Adipocyte (in vitro differentiated cells): ENCODE measurements at regions not wholly inside any gene's neighbourhood (a gene's known extent, or its start where the extent isn't known, plus 50 kb on each side); places are given as distances from the start of the nearest gene placed in this dataset.
A peak's percentile ranks its signal among the peaks of the same experiment; 100 is the strongest.

ENCODE experiments used
- DNase-seq: peaks from one replicate; pipeline ENCODE4 v3.0.0-alpha.2; 2015; ENCODE audit warnings: low read depth
- H3K27me3 ChIP-seq: replicated peaks from 2 replicates; pipeline ENCODE4 v1.7.0; 2013; ENCODE audit warnings: mild to moderate bottlenecking, low read length, moderate library complexity; ENCODE audit not compliant: control insufficient read depth, insufficient read depth
- H3K36me3 ChIP-seq: 2 replicates; pipeline ENCODE4 v1.7.0; 2013; ENCODE audit warnings: low read length, mild to moderate bottlenecking, moderate library complexity; ENCODE audit not compliant: control insufficient read depth, insufficient read depth, severe bottlenecking
- H3K4me1 ChIP-seq: 2 replicates; pipeline ENCODE4 v1.7.0; 2013; ENCODE audit warnings: mild to moderate bottlenecking, low read length, moderate library complexity; ENCODE audit not compliant: control insufficient read depth, insufficient read depth
- H3K4me3 ChIP-seq: 2 replicates; pipeline ENCODE4 v1.7.0; 2013; ENCODE audit warnings: mild to moderate bottlenecking, low read length, moderate library complexity
- H3K9ac ChIP-seq: 2 replicates; pipeline ENCODE4 v1.7.0; 2013; ENCODE audit warnings: mild to moderate bottlenecking, low read length, moderate library complexity
- H3K9me3 ChIP-seq: 2 replicates; pipeline ENCODE4 v1.7.0; 2013; ENCODE audit warnings: mild to moderate bottlenecking, low read length, moderate library complexity; ENCODE audit not compliant: control insufficient read depth

DNA sequence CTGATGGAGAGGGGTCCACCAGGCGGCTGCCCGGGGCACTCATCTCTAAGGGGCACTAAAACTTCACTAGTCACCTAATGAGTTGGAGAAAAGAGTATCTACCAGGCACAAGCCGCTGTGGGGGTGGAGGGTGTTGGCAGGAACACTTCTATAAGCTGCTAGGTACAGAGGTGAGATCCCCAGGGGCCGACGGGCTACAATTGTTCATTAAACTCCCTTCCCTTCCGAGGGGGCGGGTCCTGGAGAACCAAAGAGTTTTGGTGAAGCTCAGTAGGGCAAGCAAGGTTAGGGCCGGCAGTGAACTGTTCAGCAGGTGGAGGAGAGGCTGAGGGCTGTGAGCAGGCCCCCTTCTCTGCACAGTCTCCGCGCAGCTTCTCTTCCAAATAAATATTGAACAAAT lies 78.7 kb upstream of the ARAP3 start:
- H3K4me1 ChIP-seq = no peaks in the 10 kb centered on the region
- no peaks in the 10 kb centered on the region for H3K9me3 ChIP-seq
- H3K4me3 ChIP-seq = no peak overlapping the region
- H3K9ac ChIP-seq = no peak overlapping the region
- no peaks in the 10 kb centered on the region for H3K36me3 ChIP-seq
- peaks cover 86% of the 10 kb centered on the region for H3K27me3 ChIP-seq
- DNase-seq = no peak

DNA sequence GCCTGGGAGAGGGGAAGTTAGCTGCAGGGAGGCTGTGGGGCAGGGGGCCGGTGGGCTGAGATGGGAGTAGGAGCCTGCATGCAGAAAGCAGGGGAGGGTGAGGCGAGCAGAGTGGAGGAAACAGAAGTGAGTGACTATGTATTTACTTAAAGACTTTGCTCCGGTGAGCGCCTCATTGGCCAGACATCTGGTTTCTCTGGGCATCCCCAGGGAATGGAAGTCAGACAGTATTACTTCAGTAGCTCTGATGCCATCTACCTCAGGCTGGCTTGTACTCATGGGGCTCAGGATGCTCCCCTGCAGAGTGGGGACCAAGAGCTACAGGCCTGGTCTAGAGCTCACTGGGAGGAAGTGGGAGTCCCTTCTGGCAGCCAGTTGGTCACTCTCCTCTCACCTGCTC lies 78.2 kb upstream of the ARAP3 start:
- no peak for DNase-seq
- no peaks in the 10 kb centered on the region for H3K36me3 ChIP-seq
- no peaks in the 10 kb centered on the region for H3K4me1 ChIP-seq
- peaks cover 86% of the 10 kb centered on the region for H3K27me3 ChIP-seq
- H3K9ac ChIP-seq = no peak overlapping the region
- H3K9me3 ChIP-seq = no peaks in the 10 kb centered on the region
- H3K4me3 ChIP-seq = no peak overlapping the region

DNA sequence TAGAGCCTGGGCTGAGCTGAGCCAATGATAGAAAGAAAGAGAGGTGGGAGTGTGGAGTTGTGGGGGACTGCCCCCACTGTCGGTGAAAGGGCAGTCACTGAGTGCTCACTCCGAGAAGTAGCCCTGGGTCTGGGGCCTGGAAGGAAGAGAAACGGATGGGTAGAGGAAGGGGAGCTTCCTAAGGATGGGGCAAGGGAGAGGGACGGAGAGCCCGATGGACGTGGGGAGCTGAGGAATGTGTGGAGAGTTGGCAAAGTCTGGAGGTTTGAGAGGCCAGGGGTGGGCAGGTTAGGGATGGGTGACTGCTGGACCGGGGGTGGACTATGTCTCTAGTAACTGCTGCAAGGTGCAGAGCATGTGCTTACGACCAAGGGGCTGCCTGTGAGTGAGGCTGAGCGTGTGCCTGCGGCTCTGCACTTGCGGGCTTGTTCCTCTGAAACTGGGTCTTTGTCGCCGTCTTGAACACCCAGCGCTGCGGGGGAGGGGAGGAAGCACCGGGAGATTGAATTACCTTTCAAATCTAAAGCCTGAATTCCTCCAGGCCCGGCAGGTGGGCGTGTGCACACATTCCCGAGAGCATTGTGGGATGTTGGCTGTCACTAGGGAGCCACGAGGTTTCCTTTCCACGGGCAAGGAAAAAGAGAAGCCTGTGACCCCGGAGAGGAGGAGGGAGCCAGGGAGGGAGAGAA lies 76.4 kb upstream of the ARAP3 start:
- no peak for DNase-seq
- H3K36me3 ChIP-seq = no peaks in the 10 kb centered on the region
- H3K9me3 ChIP-seq = no peaks in the 10 kb centered on the region
- no peak overlapping the region for H3K9ac ChIP-seq
- H3K4me1 ChIP-seq = no peaks in the 10 kb centered on the region
- H3K27me3 ChIP-seq = peaks cover 89% of the 10 kb centered on the region
- H3K4me3 ChIP-seq = no peak overlapping the region

- H3K27me3 ChIP-seq = peaks cover 87% of the 10 kb centered on the region
- no peaks in the 10 kb centered on the region for H3K4me1 ChIP-seq
- DNase-seq = peak; percentile 42
- no peaks in the 10 kb centered on the region for H3K36me3 ChIP-seq
- no peak overlapping the region for H3K9ac ChIP-seq
- no peak overlapping the region for H3K4me3 ChIP-seq
- H3K9me3 ChIP-seq = no peaks in the 10 kb centered on the region
Observed at GRCh38 chr5:141757402-141757801, 75.4 kb upstream of the ARAP3 start.

DNA sequence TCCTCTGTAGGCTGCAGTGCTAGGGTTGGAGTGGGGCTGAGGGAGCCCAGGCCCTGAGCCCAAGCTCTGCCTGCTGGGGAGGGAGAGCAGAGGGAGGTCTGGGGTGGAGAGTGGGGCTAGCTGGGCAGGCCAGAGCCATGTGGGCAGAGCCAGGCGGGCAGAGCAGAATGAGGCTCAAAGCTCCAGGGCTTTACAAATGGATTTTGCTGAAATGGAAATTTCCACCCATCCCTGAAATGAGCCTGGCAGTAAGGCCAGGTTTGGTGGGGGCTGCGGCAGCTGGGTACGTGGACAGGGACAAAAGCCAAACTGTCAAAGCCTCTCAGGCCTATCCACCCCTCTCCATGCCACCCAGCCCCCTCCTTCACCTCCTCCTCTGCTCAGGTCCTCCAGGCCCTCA lies 74.2 kb upstream of the ARAP3 start:
- H3K9ac ChIP-seq = no peak overlapping the region
- no peak for DNase-seq

GRCh38 chr5:141753971-141754713 lies 72.1 kb upstream of the ARAP3 start:
- H3K4me1 ChIP-seq = no peaks in the 10 kb centered on the region
- DNase-seq = peak; percentile 66
- no peak overlapping the region for H3K4me3 ChIP-seq
- peaks cover under 1% of the 10 kb centered on the region for H3K9me3 ChIP-seq
- no peaks in the 10 kb centered on the region for H3K36me3 ChIP-seq
- H3K9ac ChIP-seq = no peak overlapping the region
- H3K27me3 ChIP-seq = peaks cover 86% of the 10 kb centered on the region

More for the DNA sequence above, 74.2 kb upstream of the ARAP3 start:
- Histone ChIP-seq H3K9me3 (no peaks in the 10 kb centered on the region), H3K4me3 (no peak overlapping the region), H3K36me3 (no peaks in the 10 kb centered on the region), H3K4me1 (no peaks in the 10 kb centered on the region), H3K27me3 (peaks cover 87% of the 10 kb centered on the region)

GRCh38 chr5:141753143-141753970 lies 71.3 kb upstream of the ARAP3 start:
- H3K9ac ChIP-seq = no peak overlapping the region
- H3K9me3 ChIP-seq = peaks cover 2% of the 10 kb centered on the region
- H3K36me3 ChIP-seq = no peaks in the 10 kb centered on the region
- peaks cover 86% of the 10 kb centered on the region for H3K27me3 ChIP-seq
- DNase-seq = no peak
- H3K4me1 ChIP-seq = no peaks in the 10 kb centered on the region
- no peak overlapping the region for H3K4me3 ChIP-seq

- H3K27me3 ChIP-seq = peaks cover 82% of the 10 kb centered on the region
- no peaks in the 10 kb centered on the region for H3K4me1 ChIP-seq
- H3K9me3 ChIP-seq = peaks cover 2% of the 10 kb centered on the region
- no peak overlapping the region for H3K4me3 ChIP-seq
- H3K9ac ChIP-seq = no peak overlapping the region
- no peaks in the 10 kb centered on the region for H3K36me3 ChIP-seq
- peak; percentile 43 for DNase-seq
Observed at GRCh38 chr5:141747152-141748141, 65.4 kb upstream of the ARAP3 start.

- Histone ChIP-seq H3K9ac (no peak overlapping the region), H3K4me1 (no peaks in the 10 kb centered on the region), H3K9me3 (peaks cover 2% of the 10 kb centered on the region), H3K4me3 (no peak overlapping the region), H3K36me3 (no peaks in the 10 kb centered on the region), H3K27me3 (peaks cover 73% of the 10 kb centered on the region)
- no peak for DNase-seq
Observed at GRCh38 chr5:141746395-141746794, 64.4 kb upstream of the ARAP3 start.

DNA sequence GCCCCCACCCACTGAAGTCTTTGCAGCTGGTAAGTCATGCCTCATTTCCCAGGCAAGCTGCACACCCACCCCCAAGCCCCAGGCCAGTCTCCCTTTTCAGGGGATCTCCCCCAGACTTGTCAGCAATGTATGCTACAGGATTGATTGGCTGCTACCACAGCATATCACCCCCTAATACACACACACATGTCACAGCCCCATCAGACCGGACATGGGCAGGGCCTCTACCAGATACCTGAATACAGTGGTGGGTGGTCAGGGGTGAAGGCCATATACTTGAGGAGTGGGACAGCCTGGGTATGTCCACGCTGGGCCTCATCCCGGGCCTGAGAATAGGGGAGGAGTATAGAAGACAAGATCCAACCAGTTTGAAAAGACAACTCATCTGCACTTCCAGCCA lies 63.4 kb upstream of the ARAP3 start:
- H3K9me3 ChIP-seq = peaks cover 2% of the 10 kb centered on the region
- H3K4me3 ChIP-seq = no peak overlapping the region
- no peaks in the 10 kb centered on the region for H3K4me1 ChIP-seq

More for the DNA sequence above, 63.4 kb upstream of the ARAP3 start:
- Histone ChIP-seq H3K36me3 (no peaks in the 10 kb centered on the region), H3K9ac (no peak overlapping the region), H3K27me3 (peaks cover 71% of the 10 kb centered on the region)
- DNase-seq = no peak
